Neural progenitor cell (in vitro differentiated cells): ENCODE measurements at regions not wholly inside any gene's neighbourhood (a gene's known extent, or its start where the extent isn't known, plus 50 kb on each side); places are given as distances from the start of the nearest gene placed in this dataset.

ENCODE experiments used
- DNase-seq: peaks from one replicate; pipeline ENCODE4 v3.0.0-alpha.2; 2016; ENCODE audit warnings: low spot score
- H2AFZ ChIP-seq: fragments of 200-600 bp; sonication (generic); replicated peaks from 2 replicates; pipeline ENCODE4 v1.6.1; 2016; ENCODE audit warnings: antibody characterized with exemption
- H3F3A ChIP-seq: fragments of 200-600 bp; sonication (generic); 2 replicates; pipeline ENCODE4 v1.6.1; 2016; ENCODE audit warnings: antibody characterized with exemption, low read depth
- H3K27ac ChIP-seq: fragments of 200-600 bp; sonication (generic); 2 replicates; pipeline ENCODE4 v1.5.1; 2016; ENCODE audit warnings: mild to moderate bottlenecking
- H3K27me3 ChIP-seq: fragments of 200-600 bp; sonication (generic); 2 replicates; pipeline ENCODE4 v1.6.1; 2016; ENCODE audit warnings: mild to moderate bottlenecking, moderate library complexity
- H3K36me3 ChIP-seq: fragments of 200-600 bp; sonication (generic); 2 replicates; pipeline ENCODE4 v1.5.1; 2016
- H3K4me1 ChIP-seq: fragments of 200-600 bp; sonication (generic); 2 replicates; pipeline ENCODE4 v1.6.1; 2016; ENCODE audit warnings: mixed run types
- H3K4me2 ChIP-seq: fragments of 200-600 bp; sonication (generic); 2 replicates; pipeline ENCODE4 v1.6.1; 2016
- H3K4me3 ChIP-seq: fragments of 200-600 bp; sonication (generic); 2 replicates; pipeline ENCODE4 v1.5.1; 2016
- H3K79me2 ChIP-seq: fragments of 200-600 bp; sonication (generic); 2 replicates; pipeline ENCODE4 v1.6.1; 2016; ENCODE audit warnings: low read depth
- H3K9ac ChIP-seq: fragments of 200-600 bp; sonication (generic); 2 replicates; pipeline ENCODE4 v1.6.1; 2016
- H3K9me3 ChIP-seq: fragments of 200-600 bp; sonication (generic); 2 replicates; pipeline ENCODE4 v1.5.1; 2016; ENCODE audit warnings: low read depth
- H4K20me1 ChIP-seq: fragments of 200-600 bp; sonication (generic); 2 replicates; pipeline ENCODE4 v1.6.1; 2016; ENCODE audit warnings: low read depth
- H3K27ac Mint-ChIP-seq: 3 replicates; pipeline ENCODE4 v1.8.0; 2021; ENCODE audit warnings: mixed read lengths
- H3K27me3 Mint-ChIP-seq: 2 replicates; pipeline ENCODE4 v1.8.0; 2022; ENCODE audit warnings: low read depth, mild to moderate bottlenecking, inconsistent platforms, moderate library complexity, mixed read lengths; ENCODE audit not compliant: insufficient read depth
- H3K36me3 Mint-ChIP-seq: 3 replicates; pipeline ENCODE4 v1.8.0; 2021; ENCODE audit warnings: mixed read lengths
- H3K4me1 Mint-ChIP-seq: 3 replicates; pipeline ENCODE4 v1.8.0; 2021; ENCODE audit warnings: mixed read lengths
- H3K4me3 Mint-ChIP-seq: 3 replicates; pipeline ENCODE4 v1.8.0; 2021; ENCODE audit warnings: mild to moderate bottlenecking, moderate library complexity, mixed read lengths
- H3K9me3 Mint-ChIP-seq: 3 replicates; pipeline ENCODE4 v1.8.0; 2020; ENCODE audit warnings: mixed read lengths
- CTCF ChIP-seq: fragments of 200-600 bp; sonication (generic); IDR thresholded peaks from 2 replicates; pipeline ENCODE4 v1.5.1; 2017; ENCODE audit warnings: antibody characterized with exemption, mild to moderate bottlenecking
- EZH2 ChIP-seq: fragments of 200-600 bp; sonication (generic); IDR thresholded peaks from 2 replicates; pipeline ENCODE4 v1.6.1; 2017; ENCODE audit warnings: antibody characterized with exemption, mild to moderate bottlenecking, moderate library complexity
- EZH2phosphoT487 ChIP-seq: fragments of 200-600 bp; sonication (generic); IDR thresholded peaks from 2 replicates; pipeline ENCODE4 v1.6.1; 2017; ENCODE audit warnings: antibody characterized with exemption

- Mint-ChIP-seq H3K27me3 (no peaks in the 10 kb centered on the region), H3K36me3 (no peaks in the 10 kb centered on the region), H3K27ac (no peak overlapping the region), H3K9me3 (peaks cover 2% of the 10 kb centered on the region), H3K4me1 (no peaks in the 10 kb centered on the region), H3K4me3 (no peak overlapping the region)
- no peak for DNase-seq
- Histone ChIP-seq H4K20me1 (no peaks in the 10 kb centered on the region), H3K4me3 (no peak overlapping the region), H3K36me3 (no peaks in the 10 kb centered on the region), H2AFZ (no peak overlapping the region), H3K4me2 (no peak overlapping the region), H3K27me3 (no peaks in the 10 kb centered on the region), H3K27ac (no peak overlapping the region), H3K79me2 (no peaks in the 10 kb centered on the region), H3F3A (no peaks in the 10 kb centered on the region), H3K9ac (no peak overlapping the region), H3K4me1 (no peaks in the 10 kb centered on the region), H3K9me3 (no peaks in the 10 kb centered on the region)
- TF ChIP-seq EZH2phosphoT487 (no peak), EZH2 (no peak), CTCF (no peak)
These were observed 114.8 kb upstream of the THBS1 start for GRCh38 chr15:39465843-39466749.

- Mint-ChIP-seq H3K4me1 (no peaks in the 10 kb centered on the region), H3K27ac (no peak overlapping the region), H3K4me3 (no peak overlapping the region), H3K36me3 (no peaks in the 10 kb centered on the region), H3K27me3 (no peaks in the 10 kb centered on the region), H3K9me3 (peaks cover 2% of the 10 kb centered on the region)
- no peaks in the 10 kb centered on the region for H3F3A ChIP-seq
- TF ChIP-seq EZH2phosphoT487 (no peak), CTCF (no peak), EZH2 (no peak)
- no peak overlapping the region for H3K4me2 ChIP-seq
- DNase-seq, result no peak
- no peak overlapping the region for H2AFZ ChIP-seq
- H3K36me3 ChIP-seq, result no peaks in the 10 kb centered on the region
- H3K4me1 ChIP-seq, result no peaks in the 10 kb centered on the region
- H3K9me3 ChIP-seq, result no peaks in the 10 kb centered on the region
- no peaks in the 10 kb centered on the region for H3K79me2 ChIP-seq
- H3K27ac ChIP-seq, result no peak overlapping the region
- no peak overlapping the region for H3K9ac ChIP-seq
- no peak overlapping the region for H3K4me3 ChIP-seq
- H3K27me3 ChIP-seq, result no peaks in the 10 kb centered on the region
- no peaks in the 10 kb centered on the region for H4K20me1 ChIP-seq
These were observed 114.2 kb upstream of the THBS1 start for GRCh38 chr15:39466750-39467105.

- no peaks in the 10 kb centered on the region for H3K36me3 ChIP-seq
- no peaks in the 10 kb centered on the region for H3K79me2 ChIP-seq
- no peaks in the 10 kb centered on the region for H3K27me3 ChIP-seq
- H2AFZ ChIP-seq, result no peak overlapping the region
- H3K36me3 Mint-ChIP-seq, result no peaks in the 10 kb centered on the region
- H3F3A ChIP-seq, result no peaks in the 10 kb centered on the region
- H3K27ac Mint-ChIP-seq, result no peak overlapping the region
- no peaks in the 10 kb centered on the region for H3K4me1 ChIP-seq
- no peak overlapping the region for H3K4me2 ChIP-seq
- H3K27ac ChIP-seq, result no peak overlapping the region
- TF ChIP-seq EZH2, result no peak
- TF ChIP-seq CTCF, result no peak
- no peak for TF ChIP-seq EZH2phosphoT487
- H3K4me3 Mint-ChIP-seq, result no peak overlapping the region
- no peaks in the 10 kb centered on the region for H4K20me1 ChIP-seq
- DNase-seq, result no peak
- no peaks in the 10 kb centered on the region for H3K27me3 Mint-ChIP-seq
- no peak overlapping the region for H3K4me3 ChIP-seq
- H3K9me3 ChIP-seq, result no peaks in the 10 kb centered on the region
- no peak overlapping the region for H3K9ac ChIP-seq
- H3K4me1 Mint-ChIP-seq, result peaks cover 5% of the 10 kb centered on the region
- peaks cover 2% of the 10 kb centered on the region for H3K9me3 Mint-ChIP-seq
These were observed 112.5 kb upstream of the THBS1 start for GRCh38 chr15:39468331-39468730.
